Neural progenitor cell (in vitro differentiated cells): ENCODE measurements at regions not wholly inside any gene's neighbourhood (a gene's known extent, or its start where the extent isn't known, plus 50 kb on each side); places are given as distances from the start of the nearest gene placed in this dataset.

Source experiments
- EZH2 ChIP-seq: fragments of 200-600 bp; sonication (generic); IDR thresholded peaks from 2 replicates; pipeline ENCODE4 v1.6.1; 2017; ENCODE audit warnings: antibody characterized with exemption, mild to moderate bottlenecking, moderate library complexity
- EZH2phosphoT487 ChIP-seq: fragments of 200-600 bp; sonication (generic); IDR thresholded peaks from 2 replicates; pipeline ENCODE4 v1.6.1; 2017; ENCODE audit warnings: antibody characterized with exemption
- TF ChIP-seq, protein P1 (sequence below): fragments of 200-600 bp; sonication (generic); IDR thresholded peaks from 2 replicates; pipeline ENCODE4 v1.5.1; 2017; ENCODE audit warnings: antibody characterized with exemption, mild to moderate bottlenecking

DNA sequence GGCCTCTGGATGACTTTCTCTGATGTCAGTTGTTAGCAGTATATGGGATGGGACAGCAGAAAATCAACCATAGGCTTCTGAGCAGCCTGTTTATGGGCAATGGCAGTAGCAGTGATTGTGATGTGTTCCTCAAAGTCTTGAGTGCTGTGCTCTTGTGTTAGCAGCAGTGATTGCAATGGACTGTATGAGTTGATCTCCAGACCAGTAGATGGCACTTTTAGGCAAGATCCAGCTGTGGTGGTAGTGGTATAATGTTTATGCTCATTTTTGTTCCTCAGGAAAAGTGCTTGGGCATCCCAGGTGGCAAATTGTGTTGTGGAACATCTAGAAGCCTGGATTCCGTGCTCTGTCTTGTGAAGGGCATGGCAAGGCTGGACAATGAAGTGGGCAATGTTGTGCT, 181.6 kb upstream of the SYNCRIP start:
- TF ChIP-seq, protein P1, sequence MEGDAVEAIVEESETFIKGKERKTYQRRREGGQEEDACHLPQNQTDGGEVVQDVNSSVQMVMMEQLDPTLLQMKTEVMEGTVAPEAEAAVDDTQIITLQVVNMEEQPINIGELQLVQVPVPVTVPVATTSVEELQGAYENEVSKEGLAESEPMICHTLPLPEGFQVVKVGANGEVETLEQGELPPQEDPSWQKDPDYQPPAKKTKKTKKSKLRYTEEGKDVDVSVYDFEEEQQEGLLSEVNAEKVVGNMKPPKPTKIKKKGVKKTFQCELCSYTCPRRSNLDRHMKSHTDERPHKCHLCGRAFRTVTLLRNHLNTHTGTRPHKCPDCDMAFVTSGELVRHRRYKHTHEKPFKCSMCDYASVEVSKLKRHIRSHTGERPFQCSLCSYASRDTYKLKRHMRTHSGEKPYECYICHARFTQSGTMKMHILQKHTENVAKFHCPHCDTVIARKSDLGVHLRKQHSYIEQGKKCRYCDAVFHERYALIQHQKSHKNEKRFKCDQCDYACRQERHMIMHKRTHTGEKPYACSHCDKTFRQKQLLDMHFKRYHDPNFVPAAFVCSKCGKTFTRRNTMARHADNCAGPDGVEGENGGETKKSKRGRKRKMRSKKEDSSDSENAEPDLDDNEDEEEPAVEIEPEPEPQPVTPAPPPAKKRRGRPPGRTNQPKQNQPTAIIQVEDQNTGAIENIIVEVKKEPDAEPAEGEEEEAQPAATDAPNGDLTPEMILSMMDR: no peak
- TF ChIP-seq EZH2phosphoT487: no peak
- TF ChIP-seq EZH2: no peak
